SHP77 treated with DMSO at 0.1 percent for 48 hours (cell line): ENCODE measurements at regions not wholly inside any gene's neighbourhood (a gene's known extent, or its start where the extent isn't known, plus 50 kb on each side); places are given as distances from the start of the nearest gene placed in this dataset.
"Not testable (repeated sequence)": the region's sequence is repeated elsewhere in the genome, so short reads cannot be mapped to it uniquely, and the experiment has no call there.

Experiments
- DNase-seq: peaks from one replicate; lab custom pipeline; 2025; lab: John Stamatoyannopoulos, UW

GRCh38 chr11:49817705-49818430 lies 134.3 kb upstream of the OR4C13 start:
- DNase-seq, result not testable (repeated sequence)

- not testable (repeated sequence) for DNase-seq
Observed at GRCh38 chr11:49823188-49823587, 129.0 kb upstream of the OR4C13 start.

GRCh38 chr11:49850541-49850940 lies 101.7 kb upstream of the OR4C13 start:
- DNase-seq, result not testable (repeated sequence)

- no peak for DNase-seq
Observed at GRCh38 chr11:49851511-49851910, 100.7 kb upstream of the OR4C13 start.

GRCh38 chr11:49851971-49852389 lies 100.2 kb upstream of the OR4C13 start:
- no peak for DNase-seq

GRCh38 chr11:49888875-49889274 lies 63.3 kb upstream of the OR4C13 start:
- DNase-seq, result not testable (repeated sequence)

- not testable (repeated sequence) for DNase-seq
Observed at GRCh38 chr11:49891910-49892671, 60.1 kb upstream of the OR4C13 start.

GRCh38 chr11:49893442-49893841 lies 58.7 kb upstream of the OR4C13 start:
- not testable (repeated sequence) for DNase-seq
